GM18505 (cell line): ENCODE measurements at regions not wholly inside any gene's neighbourhood (a gene's known extent, or its start where the extent isn't known, plus 50 kb on each side); places are given as distances from the start of the nearest gene placed in this dataset.
"Not testable (repeated sequence)": the region's sequence is repeated elsewhere in the genome, so short reads cannot be mapped to it uniquely, and the experiment has no call there.

Source experiments
- ATAC-seq: cut with Tn5 transposase; IDR thresholded peaks from one replicate; pipeline ENCODE4 v1.9.1; 2021; ENCODE audit not compliant: unreplicated experiment
- POLR2A ChIP-seq: IDR thresholded peaks from 4 replicates; pipeline ENCODE4 v1.6.1; 2011; ENCODE audit warnings: borderline replicate concordance; ENCODE audit not compliant: insufficient read depth, insufficient read length; ENCODE audit errors: extremely low read depth

- no peak for ATAC-seq
- no peak for TF ChIP-seq POLR2A
Observed at GRCh38 chr7:15832996-15833395, 146.5 kb upstream of the MEOX2 start.

- no peak for ATAC-seq
- TF ChIP-seq POLR2A = no peak
Observed at GRCh38 chr7:15831606-15832005, 145.1 kb upstream of the MEOX2 start.

- ATAC-seq = no peak
- no peak for TF ChIP-seq POLR2A
Observed at GRCh38 chr7:15829691-15830090, 143.2 kb upstream of the MEOX2 start.

GRCh38 chr7:15828881-15829280 lies 142.4 kb upstream of the MEOX2 start:
- TF ChIP-seq POLR2A = no peak
- no peak for ATAC-seq

GRCh38 chr7:15821484-15822427 lies 135.3 kb upstream of the MEOX2 start:
- ATAC-seq = no peak
- no peak for TF ChIP-seq POLR2A

GRCh38 chr7:15820319-15820718 lies 133.8 kb upstream of the MEOX2 start:
- no peak for ATAC-seq
- TF ChIP-seq POLR2A = no peak

GRCh38 chr7:15816835-15817426 lies 130.4 kb upstream of the MEOX2 start:
- no peak for ATAC-seq
- TF ChIP-seq POLR2A = no peak

GRCh38 chr7:15813448-15813847 lies 127.0 kb upstream of the MEOX2 start:
- no peak for TF ChIP-seq POLR2A

GRCh38 chr7:15810383-15810782 lies 123.9 kb upstream of the MEOX2 start:
- ATAC-seq = not testable (repeated sequence)

More at GRCh38 chr7:15813448-15813847, 127.0 kb upstream of the MEOX2 start:
- ATAC-seq = no peak

- not testable (repeated sequence) for ATAC-seq
Observed at GRCh38 chr7:15809936-15810335, 123.5 kb upstream of the MEOX2 start.

GRCh38 chr7:15805891-15806290 lies 119.4 kb upstream of the MEOX2 start:
- TF ChIP-seq POLR2A = no peak
- no peak for ATAC-seq

GRCh38 chr7:15802425-15802824 lies 115.9 kb upstream of the MEOX2 start:
- ATAC-seq = no peak
- TF ChIP-seq POLR2A = no peak

- no peak for ATAC-seq
- TF ChIP-seq POLR2A = no peak
Observed at GRCh38 chr7:15801551-15801950, 115.1 kb upstream of the MEOX2 start.

GRCh38 chr7:15801041-15801440 lies 114.6 kb upstream of the MEOX2 start:
- no peak for ATAC-seq
- TF ChIP-seq POLR2A = no peak
